Neural cell (in vitro differentiated cells): ENCODE measurements at regions not wholly inside any gene's neighbourhood (a gene's known extent, or its start where the extent isn't known, plus 50 kb on each side); places are given as distances from the start of the nearest gene placed in this dataset.
A peak's percentile ranks its signal among the peaks of the same experiment; 100 is the strongest.

Experiments used
- H2AFZ ChIP-seq: fragments of 200-600, 300-800 bp; sonication (generic), shearing (Covaris generic); 2 replicates; pipeline ENCODE4 v1.6.0; 2014; ENCODE audit warnings: low read depth, mild to moderate bottlenecking, antibody characterized with exemption, low read length, moderate library complexity
- H3F3A ChIP-seq: fragments of 200-600 bp; shearing (Covaris generic); 2 replicates; pipeline ENCODE4 v1.6.1; 2016; ENCODE audit warnings: mild to moderate bottlenecking, moderate library complexity, mixed read lengths, antibody characterized with exemption, low read length; ENCODE audit not compliant: insufficient read depth, poor library complexity, severe bottlenecking
- H3K27ac ChIP-seq: fragments of 200-600, 300-800 bp; sonication (generic), shearing (Covaris generic); 2 replicates; pipeline ENCODE4 v1.5.1; 2014; ENCODE audit warnings: mild to moderate bottlenecking, low read length, moderate library complexity
- H3K27me3 ChIP-seq: fragments of 300-800, 200-600 bp; sonication (generic), shearing (Covaris generic); 2 replicates; pipeline ENCODE4 v1.6.0; 2014; ENCODE audit warnings: mild to moderate bottlenecking, low read depth, low read length, moderate library complexity; ENCODE audit not compliant: insufficient read depth
- H3K36me3 ChIP-seq: fragments of 300-800, 200-600 bp; sonication (generic), shearing (Covaris generic); 2 replicates; pipeline ENCODE4 v1.5.1; 2014; ENCODE audit warnings: mild to moderate bottlenecking, antibody characterized with exemption, low read length, moderate library complexity; ENCODE audit not compliant: insufficient read depth
- H3K4me2 ChIP-seq: fragments of 300-800, 200-600 bp; sonication (generic), shearing (Covaris generic); 2 replicates; pipeline ENCODE4 v1.6.0; 2014; ENCODE audit warnings: mild to moderate bottlenecking, low read length
- H3K4me3 ChIP-seq: fragments of 300-800, 200-600 bp; sonication (generic), shearing (Covaris generic); 2 replicates; pipeline ENCODE4 v1.5.1; 2014; ENCODE audit warnings: mild to moderate bottlenecking, low read length, moderate library complexity
- H3K79me2 ChIP-seq: fragments of 200-600 bp; shearing (Covaris generic); replicated peaks from 2 replicates; pipeline ENCODE4 v1.6.0; 2014; ENCODE audit warnings: mild to moderate bottlenecking, low read length, moderate library complexity; ENCODE audit not compliant: insufficient read depth
- H3K9ac ChIP-seq: fragments of 300-800, 200-600 bp; sonication (generic), shearing (Covaris generic); 2 replicates; pipeline ENCODE4 v1.6.1; 2016; ENCODE audit warnings: mild to moderate bottlenecking, low read length, mixed read lengths
- H3K9me2 ChIP-seq: fragments of 200-600 bp; shearing (Covaris generic); 2 replicates; pipeline ENCODE4 v1.6.1; 2016; ENCODE audit warnings: mild to moderate bottlenecking, low read length, mixed read lengths; ENCODE audit not compliant: insufficient read depth
- H3K9me3 ChIP-seq: fragments of 200-600, 300-800 bp; sonication (generic), shearing (Covaris generic); 2 replicates; pipeline ENCODE4 v1.6.1; 2016; ENCODE audit warnings: mild to moderate bottlenecking, mixed run types, low read length, moderate library complexity, mixed read lengths
- H4K20me1 ChIP-seq: fragments of 200-600 bp; shearing (Covaris generic); 2 replicates; pipeline ENCODE4 v1.6.1; 2016; ENCODE audit warnings: mild to moderate bottlenecking, mixed run types; ENCODE audit not compliant: insufficient read depth
- EP300 ChIP-seq: fragments of 450-650 bp; conservative IDR thresholded peaks from 2 replicates; pipeline ENCODE4 v1.6.1; 2014; ENCODE audit warnings: antibody characterized with exemption, mild to moderate bottlenecking, moderate library complexity; ENCODE audit not compliant: poor library complexity, severe bottlenecking
- EZH2 ChIP-seq: fragments of 200-600, 300-800 bp; shearing (Covaris generic), sonication (generic); IDR thresholded peaks from 2 replicates; pipeline ENCODE4 v1.6.1; 2014; ENCODE audit warnings: antibody characterized with exemption, low read length, borderline replicate concordance, mild to moderate bottlenecking; ENCODE audit not compliant: insufficient read depth, poor library complexity, severe bottlenecking
- MXI1 ChIP-seq: fragments of 450-650 bp; conservative IDR thresholded peaks from 2 replicates; pipeline ENCODE4 v1.6.1; 2014; ENCODE audit warnings: antibody characterized with exemption, mild to moderate bottlenecking; ENCODE audit not compliant: poor library complexity, severe bottlenecking
- POLR2AphosphoS5 ChIP-seq: IDR thresholded peaks from 2 replicates; pipeline ENCODE4 v1.6.1; 2012
- RAD21 ChIP-seq: fragments of 450-650 bp; conservative IDR thresholded peaks from 2 replicates; pipeline ENCODE4 v1.6.1; 2014; ENCODE audit warnings: antibody characterized with exemption, mild to moderate bottlenecking, moderate library complexity
- SMC3 ChIP-seq: fragments of 450-650 bp; conservative IDR thresholded peaks from 2 replicates; pipeline ENCODE4 v1.6.1; 2014; ENCODE audit warnings: antibody characterized with exemption, mild to moderate bottlenecking, moderate library complexity; ENCODE audit not compliant: poor library complexity
- TAF1 ChIP-seq: IDR thresholded peaks from 2 replicates; pipeline ENCODE4 v1.6.1; 2012; ENCODE audit warnings: low read depth
- TF ChIP-seq, protein P1 (sequence below): fragments of 450-650 bp; IDR thresholded peaks from 2 replicates; pipeline ENCODE4 v1.5.1; 2014; ENCODE audit warnings: antibody characterized with exemption, mild to moderate bottlenecking, moderate library complexity; ENCODE audit not compliant: poor library complexity, severe bottlenecking
- TF ChIP-seq, protein P2 (sequence below): IDR thresholded peaks from 2 replicates; pipeline ENCODE4 v1.6.1; 2012; ENCODE audit warnings: borderline replicate concordance

- Histone ChIP-seq H3K9me3 (no peaks in the 10 kb centered on the region), H3K27me3 (no peaks in the 10 kb centered on the region), H3K79me2 (no peaks in the 10 kb centered on the region), H4K20me1 (no peaks in the 10 kb centered on the region), H3K36me3 (no peaks in the 10 kb centered on the region), H3K4me2 (no peak overlapping the region), H3K4me3 (no peak overlapping the region), H3K9me2 (no peaks in the 10 kb centered on the region), H2AFZ (no peak overlapping the region), H3K27ac (no peak overlapping the region), H3F3A (no peaks in the 10 kb centered on the region), H3K9ac (no peak overlapping the region)
- TF ChIP-seq EP300 (peak; percentile 18), RAD21 (no peak)
Observed at GRCh38 chr2:117091041-117091837, 723.3 kb upstream of the DDX18 start.

- no peaks in the 10 kb centered on the region for H3K9me2 ChIP-seq
- H3F3A ChIP-seq = no peaks in the 10 kb centered on the region
- H4K20me1 ChIP-seq = no peaks in the 10 kb centered on the region
- no peak overlapping the region for H3K9ac ChIP-seq
- TF ChIP-seq, protein P1, sequence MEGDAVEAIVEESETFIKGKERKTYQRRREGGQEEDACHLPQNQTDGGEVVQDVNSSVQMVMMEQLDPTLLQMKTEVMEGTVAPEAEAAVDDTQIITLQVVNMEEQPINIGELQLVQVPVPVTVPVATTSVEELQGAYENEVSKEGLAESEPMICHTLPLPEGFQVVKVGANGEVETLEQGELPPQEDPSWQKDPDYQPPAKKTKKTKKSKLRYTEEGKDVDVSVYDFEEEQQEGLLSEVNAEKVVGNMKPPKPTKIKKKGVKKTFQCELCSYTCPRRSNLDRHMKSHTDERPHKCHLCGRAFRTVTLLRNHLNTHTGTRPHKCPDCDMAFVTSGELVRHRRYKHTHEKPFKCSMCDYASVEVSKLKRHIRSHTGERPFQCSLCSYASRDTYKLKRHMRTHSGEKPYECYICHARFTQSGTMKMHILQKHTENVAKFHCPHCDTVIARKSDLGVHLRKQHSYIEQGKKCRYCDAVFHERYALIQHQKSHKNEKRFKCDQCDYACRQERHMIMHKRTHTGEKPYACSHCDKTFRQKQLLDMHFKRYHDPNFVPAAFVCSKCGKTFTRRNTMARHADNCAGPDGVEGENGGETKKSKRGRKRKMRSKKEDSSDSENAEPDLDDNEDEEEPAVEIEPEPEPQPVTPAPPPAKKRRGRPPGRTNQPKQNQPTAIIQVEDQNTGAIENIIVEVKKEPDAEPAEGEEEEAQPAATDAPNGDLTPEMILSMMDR = no peak
- TF ChIP-seq, protein P2, sequence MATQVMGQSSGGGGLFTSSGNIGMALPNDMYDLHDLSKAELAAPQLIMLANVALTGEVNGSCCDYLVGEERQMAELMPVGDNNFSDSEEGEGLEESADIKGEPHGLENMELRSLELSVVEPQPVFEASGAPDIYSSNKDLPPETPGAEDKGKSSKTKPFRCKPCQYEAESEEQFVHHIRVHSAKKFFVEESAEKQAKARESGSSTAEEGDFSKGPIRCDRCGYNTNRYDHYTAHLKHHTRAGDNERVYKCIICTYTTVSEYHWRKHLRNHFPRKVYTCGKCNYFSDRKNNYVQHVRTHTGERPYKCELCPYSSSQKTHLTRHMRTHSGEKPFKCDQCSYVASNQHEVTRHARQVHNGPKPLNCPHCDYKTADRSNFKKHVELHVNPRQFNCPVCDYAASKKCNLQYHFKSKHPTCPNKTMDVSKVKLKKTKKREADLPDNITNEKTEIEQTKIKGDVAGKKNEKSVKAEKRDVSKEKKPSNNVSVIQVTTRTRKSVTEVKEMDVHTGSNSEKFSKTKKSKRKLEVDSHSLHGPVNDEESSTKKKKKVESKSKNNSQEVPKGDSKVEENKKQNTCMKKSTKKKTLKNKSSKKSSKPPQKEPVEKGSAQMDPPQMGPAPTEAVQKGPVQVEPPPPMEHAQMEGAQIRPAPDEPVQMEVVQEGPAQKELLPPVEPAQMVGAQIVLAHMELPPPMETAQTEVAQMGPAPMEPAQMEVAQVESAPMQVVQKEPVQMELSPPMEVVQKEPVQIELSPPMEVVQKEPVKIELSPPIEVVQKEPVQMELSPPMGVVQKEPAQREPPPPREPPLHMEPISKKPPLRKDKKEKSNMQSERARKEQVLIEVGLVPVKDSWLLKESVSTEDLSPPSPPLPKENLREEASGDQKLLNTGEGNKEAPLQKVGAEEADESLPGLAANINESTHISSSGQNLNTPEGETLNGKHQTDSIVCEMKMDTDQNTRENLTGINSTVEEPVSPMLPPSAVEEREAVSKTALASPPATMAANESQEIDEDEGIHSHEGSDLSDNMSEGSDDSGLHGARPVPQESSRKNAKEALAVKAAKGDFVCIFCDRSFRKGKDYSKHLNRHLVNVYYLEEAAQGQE = no peak
- TF ChIP-seq EZH2 (no peak), POLR2AphosphoS5 (no peak), MXI1 (no peak), EP300 (no peak), TAF1 (no peak), RAD21 (no peak), SMC3 (no peak)
- no peaks in the 10 kb centered on the region for H3K36me3 ChIP-seq
- no peak overlapping the region for H3K4me2 ChIP-seq
- H3K27me3 ChIP-seq = no peaks in the 10 kb centered on the region
- no peak overlapping the region for H3K4me3 ChIP-seq
- no peak overlapping the region for H2AFZ ChIP-seq
- no peak overlapping the region for H3K27ac ChIP-seq
- H3K9me3 ChIP-seq = no peaks in the 10 kb centered on the region
- no peaks in the 10 kb centered on the region for H3K79me2 ChIP-seq
Observed at GRCh38 chr2:117101613-117102012, 712.9 kb upstream of the DDX18 start.
